ENCODE measurements at regions not wholly inside any gene's neighbourhood (a gene's known extent, or its start where the extent isn't known, plus 50 kb on each side); places are given as distances from the start of the nearest gene placed in this dataset.

GRCh38 chr14:71659159-71659558, 273.1 kb upstream of the RGS6 start:
- TF ChIP-seq CTCF (IDR thresholded peaks at IDR 0.05 in 4 of 5, conservative IDR thresholded peaks at IDR 0.05 in 1 of 5): no peak
- TF ChIP-seq POLR2A (IDR thresholded peaks at IDR 0.05): no peak

Data from gastrocnemius medialis (tissue), 4 donors.